ENCODE measurements at regions not wholly inside any gene's neighbourhood (a gene's known extent, or its start where the extent isn't known, plus 50 kb on each side); places are given as distances from the start of the nearest gene placed in this dataset.

DNA sequence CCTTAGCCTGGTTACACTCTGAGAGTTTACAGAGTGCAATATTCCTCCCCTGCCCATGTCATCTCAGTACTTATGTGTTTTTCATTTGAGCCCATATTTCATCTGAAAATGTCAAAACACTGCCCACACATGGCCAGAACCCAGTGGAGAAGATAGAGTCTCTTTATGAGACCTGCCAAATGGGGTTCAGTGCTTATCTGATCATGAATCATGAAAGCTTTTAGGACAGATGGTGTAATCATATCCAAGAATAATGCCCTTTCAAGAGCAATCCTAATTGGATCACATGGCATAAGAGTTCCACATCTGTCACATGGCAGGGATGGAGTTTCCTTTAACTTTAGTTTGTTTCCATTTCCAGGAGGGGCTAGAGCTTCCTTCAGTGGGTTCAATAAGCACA, 77.2 kb upstream of the AGBL1 start:
- H3K4me3 ChIP-seq (ENCODE audit: low read depth, low read length) = no peak overlapping the region
- TF ChIP-seq, protein P1, sequence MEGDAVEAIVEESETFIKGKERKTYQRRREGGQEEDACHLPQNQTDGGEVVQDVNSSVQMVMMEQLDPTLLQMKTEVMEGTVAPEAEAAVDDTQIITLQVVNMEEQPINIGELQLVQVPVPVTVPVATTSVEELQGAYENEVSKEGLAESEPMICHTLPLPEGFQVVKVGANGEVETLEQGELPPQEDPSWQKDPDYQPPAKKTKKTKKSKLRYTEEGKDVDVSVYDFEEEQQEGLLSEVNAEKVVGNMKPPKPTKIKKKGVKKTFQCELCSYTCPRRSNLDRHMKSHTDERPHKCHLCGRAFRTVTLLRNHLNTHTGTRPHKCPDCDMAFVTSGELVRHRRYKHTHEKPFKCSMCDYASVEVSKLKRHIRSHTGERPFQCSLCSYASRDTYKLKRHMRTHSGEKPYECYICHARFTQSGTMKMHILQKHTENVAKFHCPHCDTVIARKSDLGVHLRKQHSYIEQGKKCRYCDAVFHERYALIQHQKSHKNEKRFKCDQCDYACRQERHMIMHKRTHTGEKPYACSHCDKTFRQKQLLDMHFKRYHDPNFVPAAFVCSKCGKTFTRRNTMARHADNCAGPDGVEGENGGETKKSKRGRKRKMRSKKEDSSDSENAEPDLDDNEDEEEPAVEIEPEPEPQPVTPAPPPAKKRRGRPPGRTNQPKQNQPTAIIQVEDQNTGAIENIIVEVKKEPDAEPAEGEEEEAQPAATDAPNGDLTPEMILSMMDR (IDR thresholded peaks at IDR 0.05; ENCODE audit: low read depth, low read length, missing control alignments) = no peak
- DNase-seq (ENCODE audit: low read depth) = no peak
- in situ Hi-C loops (cut with HindIII; ENCODE audit: low sequenced_read_pairs) = no loop called here

GRCh38 chr15:86004061-86004460, 75.6 kb upstream of the AGBL1 start:
- in situ Hi-C loops (cut with HindIII; ENCODE audit: low sequenced_read_pairs) = no loop called here
- no peak for DNase-seq (ENCODE audit: low read depth)
- H3K4me3 ChIP-seq (ENCODE audit: low read depth, low read length) = no peak overlapping the region
- TF ChIP-seq, protein P1 (IDR thresholded peaks at IDR 0.05; ENCODE audit: low read depth, low read length, missing control alignments) = no peak

DNA sequence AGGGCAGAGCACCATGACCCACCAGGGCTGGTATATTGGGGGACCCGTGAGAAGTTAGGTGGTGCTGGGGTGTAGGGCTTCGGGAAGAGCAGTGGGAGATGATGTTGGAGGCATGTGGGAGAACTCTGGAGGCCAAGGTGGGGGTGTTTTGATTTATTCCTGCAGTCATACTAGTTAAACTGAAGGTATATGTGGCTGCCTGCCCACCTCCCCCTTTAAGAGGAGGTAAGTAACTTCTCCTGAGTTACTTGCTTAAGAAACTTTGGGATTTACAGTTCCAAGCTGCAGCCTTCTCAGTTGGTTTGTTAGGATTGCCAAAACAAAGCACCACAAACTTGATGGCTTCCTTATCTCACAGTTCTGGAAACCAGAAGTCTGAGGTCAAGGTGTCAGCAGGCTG, 73.1 kb upstream of the AGBL1 start:
- TF ChIP-seq, protein P1 (IDR thresholded peaks at IDR 0.05; ENCODE audit: low read depth, low read length, missing control alignments) = no peak
- H3K4me3 ChIP-seq (ENCODE audit: low read depth, low read length) = no peak overlapping the region
- in situ Hi-C loops (cut with HindIII; ENCODE audit: low sequenced_read_pairs) = no loop called here
- no peak for DNase-seq (ENCODE audit: low read depth)

GRCh38 chr15:86009727-86010126, 69.9 kb upstream of the AGBL1 start:
- no peak for DNase-seq (ENCODE audit: low read depth)
- no peak overlapping the region for H3K4me3 ChIP-seq (ENCODE audit: low read depth, low read length)
- TF ChIP-seq, protein P1 (IDR thresholded peaks at IDR 0.05; ENCODE audit: low read depth, low read length, missing control alignments) = no peak
- in situ Hi-C loops (cut with HindIII; ENCODE audit: low sequenced_read_pairs) = no loop called here

GRCh38 chr15:86010398-86010797, 69.3 kb upstream of the AGBL1 start:
- in situ Hi-C loops (cut with HindIII; ENCODE audit: low sequenced_read_pairs) = no loop called here
- TF ChIP-seq, protein P1 (IDR thresholded peaks at IDR 0.05; ENCODE audit: low read depth, low read length, missing control alignments) = no peak
- no peak for DNase-seq (ENCODE audit: low read depth)
- no peak overlapping the region for H3K4me3 ChIP-seq (ENCODE audit: low read depth, low read length)

DNA sequence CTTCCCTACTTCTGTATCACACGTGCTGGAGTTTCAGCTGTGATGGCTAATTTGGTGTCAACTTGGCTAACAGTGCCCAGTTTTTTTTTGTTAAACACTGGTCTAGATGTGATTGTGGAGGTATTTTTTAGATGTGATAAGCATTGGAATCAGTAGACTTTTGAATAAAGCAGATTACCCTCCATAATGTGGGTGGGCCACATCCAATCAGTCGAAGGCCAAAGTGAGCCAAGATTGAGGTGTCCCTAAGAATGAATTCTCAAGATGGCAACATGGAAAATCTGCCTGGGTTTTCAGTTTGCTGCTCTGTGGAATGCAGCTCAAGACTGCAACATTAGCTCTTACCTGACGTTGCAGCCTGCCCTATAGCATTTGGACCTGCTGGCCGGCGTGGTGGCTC, 68.8 kb upstream of the AGBL1 start:
- in situ Hi-C loops (cut with HindIII; ENCODE audit: low sequenced_read_pairs) = no loop called here
- TF ChIP-seq, protein P1 (IDR thresholded peaks at IDR 0.05; ENCODE audit: low read depth, low read length, missing control alignments) = no peak
- DNase-seq (ENCODE audit: low read depth) = no peak
- H3K4me3 ChIP-seq (ENCODE audit: low read depth, low read length) = no peak overlapping the region

DNA sequence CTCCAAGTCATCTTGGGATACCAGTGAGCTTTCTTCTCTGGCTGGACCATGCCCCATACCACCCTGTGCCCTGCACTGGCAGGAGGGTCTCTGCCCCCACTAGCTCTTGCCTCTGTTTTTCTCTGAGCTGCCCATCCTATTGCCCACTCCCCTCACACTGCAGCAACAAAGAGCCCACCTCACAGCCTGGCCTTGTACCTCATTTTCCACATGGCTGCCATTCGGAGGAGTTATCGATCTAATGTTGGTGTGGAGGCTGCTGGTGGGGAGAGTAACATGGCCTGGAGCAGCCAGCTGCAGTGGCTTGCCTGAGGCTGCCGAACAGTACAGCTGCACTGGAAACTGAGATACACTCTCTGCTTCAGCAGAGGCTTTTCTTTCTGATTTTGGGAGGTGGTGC, 65.7 kb upstream of the AGBL1 start:
- DNase-seq (ENCODE audit: low read depth) = no peak
- TF ChIP-seq, protein P1 (IDR thresholded peaks at IDR 0.05; ENCODE audit: low read depth, low read length, missing control alignments) = no peak
- in situ Hi-C loops (cut with HindIII; ENCODE audit: low sequenced_read_pairs) = no loop called here

More for the DNA sequence above, 65.7 kb upstream of the AGBL1 start:
- no peak overlapping the region for H3K4me3 ChIP-seq (ENCODE audit: low read depth, low read length)

All from astrocyte of the cerebellum (primary cell).